ENCODE measurements at regions not wholly inside any gene's neighbourhood (a gene's known extent, or its start where the extent isn't known, plus 50 kb on each side); places are given as distances from the start of the nearest gene placed in this dataset.

- WGBS, 2 experiments (ENCODE audit: low coverage in 1 of 2, low lambda C conversion rate in 2 of 2, missing lambda C conversion rate in 2 of 2), result 0 to 12% methylated on average over 1 of the region's 1 CpG
- no peaks in the 10 kb centered on the region for H4K20me1 ChIP-seq (ENCODE audit: insufficient read depth)
- H3K4me1 ChIP-seq (ENCODE audit: insufficient read depth), result peaks cover 17% of the 10 kb centered on the region
- no peak overlapping the region for H3K27ac ChIP-seq
- no peak overlapping the region for H3K4me2 ChIP-seq (ENCODE audit: unreplicated experiment)
- 0 out of 2 replicates have a peak, but pooled peaks cover 13% of the 10 kb centered on the region for H3F3A ChIP-seq (ENCODE audit: insufficient read depth)
- no peaks in the 10 kb centered on the region for H3K27me3 ChIP-seq (replicated peaks; ENCODE audit: insufficient read depth)
- H3K9ac ChIP-seq, result no peak overlapping the region
- H3K36me3 ChIP-seq (ENCODE audit: low read depth), result no peaks in the 10 kb centered on the region
- TF ChIP-seq EZH2phosphoT487 (IDR thresholded peaks at IDR 0.05; ENCODE audit: insufficient read depth, low read depth) (no peak), EZH2 (IDR thresholded peaks at IDR 0.05; ENCODE audit: insufficient read depth, poor library complexity, severe bottlenecking) (no peak)
- no peak overlapping the region for H3K4me3 ChIP-seq
- H3K9me2 ChIP-seq (ENCODE audit: insufficient read depth), result no peaks in the 10 kb centered on the region
- DNase-seq, result no peak
- no peak overlapping the region for H2AFZ ChIP-seq
- no peaks in the 10 kb centered on the region for H3K79me2 ChIP-seq (ENCODE audit: insufficient read depth)
- in situ Hi-C loops (cut with MboI), result no loop called here
- H3K9me3 ChIP-seq (ENCODE audit: low read depth), result no peaks in the 10 kb centered on the region
These were observed 132.6 kb upstream of the FAM9B start for GRCh38 chrX:9166584-9166944.

- Histone ChIP-seq H2AFZ (no peak overlapping the region), H3K9me3 (ENCODE audit: low read depth) (no peaks in the 10 kb centered on the region), H4K20me1 (ENCODE audit: insufficient read depth) (no peaks in the 10 kb centered on the region), H3K4me2 (ENCODE audit: unreplicated experiment) (no peak overlapping the region), H3K4me1 (ENCODE audit: insufficient read depth) (0 out of 2 replicates have a peak, but pooled peaks cover 4% of the 10 kb centered on the region), H3K27me3 (replicated peaks; ENCODE audit: insufficient read depth) (no peaks in the 10 kb centered on the region), H3K36me3 (ENCODE audit: low read depth) (no peaks in the 10 kb centered on the region), H3K79me2 (ENCODE audit: insufficient read depth) (no peaks in the 10 kb centered on the region), H3F3A (ENCODE audit: insufficient read depth) (peaks cover 8% of the 10 kb centered on the region; the same call in 1 of the 2 replicates), H3K4me3 (no peak overlapping the region), H3K27ac (no peak overlapping the region), H3K9me2 (ENCODE audit: insufficient read depth) (no peaks in the 10 kb centered on the region), H3K9ac (no peak overlapping the region)
- DNase-seq, result peak; percentile 77
- in situ Hi-C loops (cut with MboI), result no loop called here
- TF ChIP-seq EZH2phosphoT487 (IDR thresholded peaks at IDR 0.05; ENCODE audit: insufficient read depth, low read depth), result no peak
- no peak for TF ChIP-seq EZH2 (IDR thresholded peaks at IDR 0.05; ENCODE audit: insufficient read depth, poor library complexity, severe bottlenecking)
- WGBS, 2 experiments (ENCODE audit: low coverage in 1 of 2, low lambda C conversion rate in 2 of 2, missing lambda C conversion rate in 2 of 2), result 56 to 61% methylated on average over 7 of the region's 7 CpGs
These were observed 138.0 kb upstream of the FAM9B start for GRCh38 chrX:9171841-9172463.

GRCh38 chrX:9172464-9172850, 138.5 kb upstream of the FAM9B start:
- H3K79me2 ChIP-seq (ENCODE audit: insufficient read depth), result no peaks in the 10 kb centered on the region
- no peak for DNase-seq
- TF ChIP-seq EZH2 (IDR thresholded peaks at IDR 0.05; ENCODE audit: insufficient read depth, poor library complexity, severe bottlenecking), result no peak
- no peak for TF ChIP-seq EZH2phosphoT487 (IDR thresholded peaks at IDR 0.05; ENCODE audit: insufficient read depth, low read depth)
- no peak overlapping the region for H3K9ac ChIP-seq
- H4K20me1 ChIP-seq (ENCODE audit: insufficient read depth), result no peaks in the 10 kb centered on the region
- WGBS, 2 experiments (ENCODE audit: low coverage in 1 of 2, low lambda C conversion rate in 2 of 2, missing lambda C conversion rate in 2 of 2), result 95 to 100% methylated on average over 5 to 6 of the region's 6 CpGs
- H3K27ac ChIP-seq, result no peak overlapping the region
- no peak overlapping the region for H3K4me2 ChIP-seq (ENCODE audit: unreplicated experiment)
- H3K9me2 ChIP-seq (ENCODE audit: insufficient read depth), result no peaks in the 10 kb centered on the region
- in situ Hi-C loops (cut with MboI), result no loop called here
- no peaks in the 10 kb centered on the region for H3K27me3 ChIP-seq (replicated peaks; ENCODE audit: insufficient read depth)
- H3K36me3 ChIP-seq (ENCODE audit: low read depth), result no peaks in the 10 kb centered on the region
- H3K4me1 ChIP-seq (ENCODE audit: insufficient read depth), result 0 out of 2 replicates have a peak, but pooled peaks cover 4% of the 10 kb centered on the region
- H2AFZ ChIP-seq, result no peak overlapping the region
- peaks cover 6% of the 10 kb centered on the region; the same call in 1 of the 2 replicates for H3F3A ChIP-seq (ENCODE audit: insufficient read depth)
- H3K4me3 ChIP-seq, result no peak overlapping the region
- no peaks in the 10 kb centered on the region for H3K9me3 ChIP-seq (ENCODE audit: low read depth)

GRCh38 chrX:9180623-9181022, 146.7 kb upstream of the FAM9B start:
- in situ Hi-C loops (cut with MboI), result no loop called here
- 72 to 100% methylated on average over 1 to 3 of the region's 3 CpGs for WGBS, 2 experiments (ENCODE audit: low coverage in 1 of 2, low lambda C conversion rate in 2 of 2, missing lambda C conversion rate in 2 of 2)
- H3K27me3 ChIP-seq (replicated peaks; ENCODE audit: insufficient read depth), result no peaks in the 10 kb centered on the region
- no peaks in the 10 kb centered on the region for H3F3A ChIP-seq (ENCODE audit: insufficient read depth)
- DNase-seq, result no peak
- TF ChIP-seq EZH2phosphoT487 (IDR thresholded peaks at IDR 0.05; ENCODE audit: insufficient read depth, low read depth) (no peak), EZH2 (IDR thresholded peaks at IDR 0.05; ENCODE audit: insufficient read depth, poor library complexity, severe bottlenecking) (no peak)
- H3K27ac ChIP-seq, result no peak overlapping the region
- no peaks in the 10 kb centered on the region for H4K20me1 ChIP-seq (ENCODE audit: insufficient read depth)
- H3K9ac ChIP-seq, result no peak overlapping the region
- H3K9me3 ChIP-seq (ENCODE audit: low read depth), result no peaks in the 10 kb centered on the region
- no peak overlapping the region for H2AFZ ChIP-seq
- no peaks in the 10 kb centered on the region for H3K36me3 ChIP-seq (ENCODE audit: low read depth)
- H3K4me3 ChIP-seq, result no peak overlapping the region
- no peaks in the 10 kb centered on the region for H3K79me2 ChIP-seq (ENCODE audit: insufficient read depth)
- H3K4me1 ChIP-seq (ENCODE audit: insufficient read depth), result no peaks in the 10 kb centered on the region
- H3K4me2 ChIP-seq (ENCODE audit: unreplicated experiment), result no peak overlapping the region
- no peaks in the 10 kb centered on the region for H3K9me2 ChIP-seq (ENCODE audit: insufficient read depth)

All from GM23248 (cell line).